ENCODE measurements at regions not wholly inside any gene's neighbourhood (a gene's known extent, or its start where the extent isn't known, plus 50 kb on each side); places are given as distances from the start of the nearest gene placed in this dataset.
A peak's percentile ranks its signal among the peaks of the same experiment; 100 is the strongest.

DNA sequence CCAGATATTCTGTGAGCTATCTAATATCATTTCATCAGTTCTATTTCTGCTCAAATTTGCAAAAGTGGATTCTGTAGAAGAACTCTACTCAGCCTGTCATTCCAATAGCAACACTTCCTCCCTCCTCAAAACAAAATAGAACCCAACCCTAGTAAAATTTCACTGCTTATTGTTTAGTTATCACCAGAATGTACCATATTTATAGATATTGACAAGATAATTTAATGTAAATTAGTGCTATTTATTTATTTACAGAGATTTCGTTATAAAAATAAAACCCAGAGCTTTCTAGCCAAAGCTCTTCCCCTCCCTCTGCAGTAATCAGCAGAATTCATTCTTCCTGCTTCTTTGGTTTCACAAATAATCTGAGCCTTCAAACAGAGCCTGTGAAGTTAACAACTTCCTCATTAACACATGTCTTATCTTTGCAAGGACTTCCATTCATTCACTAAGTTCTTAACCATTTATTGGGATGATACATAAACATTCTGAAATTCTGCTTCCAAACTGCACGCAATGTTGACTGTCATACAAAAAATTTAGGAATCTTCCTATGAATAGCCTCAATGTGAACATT lies 73.7 kb upstream of the PJA2 start:
- no peak for DNase-seq (ENCODE audit: low read depth)
- H3K4me3 ChIP-seq (ENCODE audit: low read depth, low read length), result no peak overlapping the region

DNA sequence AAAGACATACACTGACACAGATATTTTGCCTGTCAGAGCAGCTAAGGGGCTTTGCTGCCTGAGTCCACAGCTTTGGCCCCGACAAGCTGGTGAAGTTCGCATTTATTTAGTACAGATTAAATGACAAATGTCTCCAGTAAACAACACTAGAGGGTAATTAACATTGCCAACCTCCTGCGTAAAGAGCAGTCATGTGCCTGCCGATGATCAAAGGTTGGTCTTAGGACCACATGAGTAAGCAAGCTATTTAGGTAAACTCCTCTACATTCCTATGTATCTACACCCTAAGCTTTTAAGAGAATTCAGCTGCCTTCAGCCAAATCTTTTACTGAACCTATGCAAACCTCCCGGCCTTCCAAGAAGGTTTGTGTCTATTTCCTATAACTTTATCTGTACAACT lies 73.0 kb upstream of the PJA2 start:
- H3K4me3 ChIP-seq (ENCODE audit: low read depth, low read length), result no peak overlapping the region
- DNase-seq (ENCODE audit: low read depth), result no peak

DNA sequence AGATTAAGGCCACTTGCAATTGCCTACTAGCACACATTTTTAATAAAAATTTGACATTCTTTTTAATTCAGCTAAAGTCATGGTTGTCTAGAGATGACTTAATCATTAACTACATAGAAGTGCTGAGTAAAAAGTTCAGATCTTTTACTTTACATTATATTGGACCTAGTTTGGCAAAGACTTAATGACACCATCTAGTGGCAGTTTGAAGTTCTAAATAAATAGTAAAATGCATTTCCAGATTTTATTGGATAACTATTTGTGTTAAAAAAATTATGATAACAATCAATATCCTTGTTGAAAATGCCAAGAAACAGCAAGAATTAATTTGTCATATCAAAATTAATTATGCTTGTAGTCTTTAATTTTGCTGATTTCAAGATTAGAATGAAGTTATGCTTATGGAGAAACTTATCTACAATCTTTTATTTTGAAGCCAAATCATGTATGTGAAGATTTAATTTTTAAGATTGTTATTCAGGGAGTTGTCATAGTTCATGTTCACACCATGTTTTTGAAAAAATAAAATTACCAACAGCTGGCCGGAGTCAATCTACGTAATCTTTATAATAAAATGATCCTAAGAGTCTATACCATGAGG lies 69.6 kb upstream of the PJA2 start:
- no peak for DNase-seq (ENCODE audit: low read depth)
- no peak overlapping the region for H3K4me3 ChIP-seq (ENCODE audit: low read depth, low read length)

DNA sequence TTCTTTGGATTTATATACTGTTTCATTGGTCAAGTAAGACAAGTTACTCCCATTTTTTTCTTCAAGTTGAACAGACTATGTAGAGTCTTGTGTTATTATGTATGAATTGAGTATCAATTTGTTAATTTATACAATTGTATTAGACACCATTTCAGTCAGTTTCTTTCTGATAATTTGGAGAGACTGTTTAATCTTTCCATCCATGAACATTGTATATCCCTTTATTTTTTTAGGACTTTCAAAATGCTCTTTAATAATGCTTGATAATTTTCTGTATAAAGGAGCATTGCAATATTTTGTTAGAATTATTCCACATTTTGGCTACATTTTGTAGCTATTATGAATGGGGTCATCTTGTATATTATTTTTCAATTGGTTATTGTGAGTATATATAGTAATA lies 69.1 kb upstream of the PJA2 start:
- H3K4me3 ChIP-seq (ENCODE audit: low read depth, low read length), result no peak overlapping the region
- no peak for DNase-seq (ENCODE audit: low read depth)

DNA sequence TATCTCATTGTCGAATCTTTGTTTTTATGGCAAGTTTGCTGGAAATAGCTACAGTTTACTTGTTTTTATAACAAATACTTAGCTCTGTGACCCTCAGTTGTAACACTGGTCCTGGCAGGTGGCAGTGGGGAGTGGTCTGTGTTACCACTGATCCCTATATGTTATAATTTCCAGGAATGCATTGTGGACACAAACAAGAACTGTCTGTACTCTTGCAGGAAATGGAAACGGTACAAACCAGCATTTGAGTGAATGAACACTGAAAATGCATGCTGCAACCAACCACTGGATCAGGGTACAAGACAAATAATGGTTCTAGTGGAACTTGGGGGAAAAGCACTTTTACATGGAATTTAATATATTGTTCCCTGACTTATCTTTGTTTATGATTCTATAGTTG lies 66.5 kb upstream of the PJA2 start:
- H3K4me3 ChIP-seq (ENCODE audit: low read depth, low read length), result no peak overlapping the region
- no peak for DNase-seq (ENCODE audit: low read depth)

DNA sequence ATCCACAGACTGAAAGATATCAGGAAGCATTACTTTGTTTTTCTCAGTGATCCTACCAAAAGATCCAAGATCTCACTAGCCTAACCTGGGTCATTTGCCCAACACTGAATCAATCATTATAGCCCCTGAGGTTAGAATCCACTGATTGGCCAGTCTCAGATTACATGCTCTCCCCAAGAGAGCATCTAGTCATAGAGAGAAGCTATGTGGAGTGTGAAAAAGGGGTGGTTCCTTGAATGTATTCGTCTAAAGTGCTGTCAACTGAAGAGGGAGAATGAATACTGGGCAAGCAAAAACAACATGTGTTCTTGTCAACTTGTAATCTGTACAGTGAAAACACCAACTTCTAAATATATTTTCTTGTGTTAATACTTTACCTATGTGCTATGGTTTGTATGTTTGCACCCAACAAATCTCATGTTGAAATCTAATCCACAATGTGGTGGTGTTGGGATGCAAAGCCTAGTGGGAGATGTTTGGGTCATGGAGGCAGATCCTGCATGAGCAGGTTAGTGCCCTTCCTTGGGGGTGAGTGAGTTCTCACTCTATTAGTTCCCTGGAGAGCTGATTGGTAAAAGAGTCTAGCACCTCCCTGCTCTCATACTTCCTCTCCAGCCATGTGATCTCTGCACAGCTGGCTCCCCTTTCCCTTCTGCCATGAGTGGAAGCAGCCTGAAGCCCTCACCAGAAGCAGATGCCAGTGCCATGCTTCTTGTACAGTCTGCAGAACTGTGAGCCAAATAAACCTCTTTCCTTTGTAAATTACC lies 60.3 kb upstream of the PJA2 start:
- no peak for DNase-seq (ENCODE audit: low read depth)
- no peak overlapping the region for H3K4me3 ChIP-seq (ENCODE audit: low read depth, low read length)

DNA sequence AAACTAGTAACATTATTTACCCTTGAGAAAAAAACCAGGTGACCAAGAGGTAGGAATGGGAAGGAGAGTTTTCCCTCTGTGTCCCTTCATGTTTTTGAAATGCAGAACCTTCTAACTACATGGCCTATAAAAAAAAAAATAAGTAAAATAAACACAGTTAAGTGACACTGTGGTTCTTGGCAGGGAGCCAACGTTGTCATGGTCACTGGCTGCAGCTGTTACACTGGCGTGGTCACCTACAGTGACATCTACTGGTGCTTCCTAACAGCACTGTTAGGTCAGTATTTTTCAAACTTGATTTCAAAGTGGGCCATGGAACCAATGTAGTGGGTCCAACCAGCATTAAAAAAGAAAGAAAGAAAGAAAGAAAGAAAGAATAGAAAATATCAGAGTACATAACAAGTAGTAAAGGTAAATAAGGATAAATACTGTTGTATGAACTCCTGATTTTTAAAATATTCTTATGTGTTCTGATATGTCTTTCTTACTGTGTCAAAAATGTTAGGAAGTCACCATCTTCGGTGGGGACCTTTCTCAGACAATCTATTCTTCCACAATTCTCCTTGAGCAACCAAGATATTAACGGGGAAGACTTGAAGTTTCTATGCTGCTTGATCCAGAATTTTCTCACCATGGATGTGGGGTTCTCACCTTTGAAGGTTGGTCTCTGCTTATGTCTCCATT lies 59.1 kb upstream of the PJA2 start:
- no peak overlapping the region for H3K4me3 ChIP-seq (ENCODE audit: low read depth, low read length)
- peak; percentile 82 for DNase-seq (ENCODE audit: low read depth)

DNA sequence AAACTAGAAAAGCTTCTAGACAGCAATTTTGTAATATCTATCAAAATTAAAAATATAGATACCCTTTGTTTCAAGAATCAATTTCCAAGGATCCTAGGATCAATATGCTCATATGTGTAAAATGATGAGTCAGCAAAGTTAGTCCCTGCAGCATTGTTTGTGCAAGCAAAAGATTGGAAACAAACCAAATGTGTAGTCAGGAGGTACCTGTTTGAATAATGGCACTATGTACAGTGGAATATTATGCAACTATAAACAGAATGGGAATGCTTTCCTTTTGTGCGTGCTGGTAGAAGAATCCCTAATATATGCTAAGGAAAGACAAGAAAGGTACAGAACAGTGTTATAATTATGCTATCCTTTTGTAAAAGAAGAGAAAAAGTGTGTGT lies 58.5 kb upstream of the PJA2 start:
- H3K4me3 ChIP-seq (ENCODE audit: low read depth, low read length), result no peak overlapping the region
- DNase-seq (ENCODE audit: low read depth), result no peak

DNA sequence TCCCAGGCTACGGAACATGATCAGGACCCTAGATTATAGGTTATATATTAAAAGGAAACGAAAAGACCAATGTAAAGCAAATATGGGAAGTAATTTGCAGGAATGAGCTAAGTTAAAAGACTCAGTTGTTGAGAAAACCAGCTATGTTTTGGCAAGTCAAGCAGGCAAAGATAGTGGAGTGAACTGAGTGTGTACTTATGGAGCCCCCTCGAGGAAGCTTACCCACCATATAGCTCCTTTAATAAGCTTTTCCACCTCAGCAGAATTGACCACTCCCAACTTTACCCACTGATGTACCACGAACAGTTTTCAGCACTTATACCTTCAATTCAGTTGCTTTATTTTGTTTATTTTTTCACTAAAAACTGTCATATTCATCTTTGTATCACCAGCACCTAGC lies 57.3 kb upstream of the PJA2 start:
- DNase-seq (ENCODE audit: low read depth), result no peak
- H3K4me3 ChIP-seq (ENCODE audit: low read depth, low read length), result no peak overlapping the region

All from skeletal muscle cell (primary cell).